K562 (cell line): ENCODE measurements at regions not wholly inside any gene's neighbourhood (a gene's known extent, or its start where the extent isn't known, plus 50 kb on each side); places are given as distances from the start of the nearest gene placed in this dataset.

Experiments
- ATAC-seq: fragments of 200-7000 bp; cut with Tn5 transposase; 3 replicates; pipeline ENCODE4 v1.9.1; 2020; ENCODE audit warnings: moderate library complexity
- BruUV-seq: library from RNA; stranded (reverse); fragments of 400-500 nt; replicated peaks from 2 replicates; lab custom pipeline; 2021; lab: Mats Ljungman, UMichigan
- CTCF ChIA-PET: fragments of 300-600 bp; formaldehyde crosslinking; extraction: SDS; loops from one replicate; lab custom pipeline; 2021; ENCODE audit warnings: low intra/inter-chr PET ratio; lab: Yijun Ruan, JAX
- POLR2A ChIA-PET: fragments of 300-600, 350-650 bp; sonication (Branson Sonifier 250); formaldehyde crosslinking; extraction: SDS; loops from one replicate; lab custom pipeline; 2021; ENCODE audit warnings: antibody characterized with exemption, inconsistent platforms; lab: Yijun Ruan, JAX
- DNase-seq, 4 experiments: peaks; one replicate each; pipeline versions ENCODE4 v3.0.0 to v3.0.0-alpha.2; 2011 to 2018; ENCODE audit warnings: low spot score in 3 of 4, mixed read lengths in 3 of 4; ENCODE audit errors: extremely low read depth in 1 of 4
- FAIRE-seq: peaks from 2 replicates; lab custom pipeline; 2011; peaks lifted over from hg19 to GRCh38; lab: Jason Lieb, UNC
- H2AFZ ChIP-seq: 2 replicates; pipeline ENCODE4 v1.6.0; 2011; ENCODE audit warnings: low read depth, low read length, control low read depth, inconsistent platforms
- H3K27ac ChIP-seq: fragments of 200-600 bp; 3 replicates; pipeline ENCODE4 v1.8.0; 2011; ENCODE audit warnings: low read depth, mild to moderate bottlenecking, control low read depth, inconsistent platforms, low read length, moderate library complexity, mixed read lengths; ENCODE audit errors: extremely low read depth
- H3K27me3 ChIP-seq, 2 experiments: fragments of 300-600 bp in 1 of 2; 2 replicates in 1 of 2; 3 replicates in 1 of 2; pipeline versions ENCODE4 v1.6.0 to v1.8.0; 2011; ENCODE audit warnings: inconsistent platforms in 2 of 2, low read length in 2 of 2, mild to moderate bottlenecking in 1 of 2, mixed read lengths in 1 of 2, moderate library complexity in 1 of 2; ENCODE audit not compliant: control insufficient read depth in 2 of 2, insufficient read depth in 2 of 2
- H3K36me3 ChIP-seq: fragments of 300-600 bp; 3 replicates; pipeline ENCODE4 v1.8.0; 2011; ENCODE audit warnings: mild to moderate bottlenecking, low read length, inconsistent platforms; ENCODE audit not compliant: control insufficient read depth, insufficient read depth
- H3K4me1 ChIP-seq, 2 experiments: fragments of 200-600 bp in 1 of 2; replicated peaks in 1 of 2; 2 replicates in 1 of 2; 3 replicates in 1 of 2; pipeline versions ENCODE4 v1.5.1 to v1.8.0; 2011; ENCODE audit warnings: inconsistent platforms in 2 of 2, low read length in 2 of 2, mild to moderate bottlenecking in 1 of 2, mixed read lengths in 1 of 2, moderate library complexity in 1 of 2; ENCODE audit not compliant: control insufficient read depth in 2 of 2, insufficient read depth in 2 of 2
- H3K4me2 ChIP-seq: 2 replicates; pipeline ENCODE4 v1.6.1; 2011; ENCODE audit warnings: low read length, control low read depth, inconsistent platforms, mixed read lengths; ENCODE audit not compliant: insufficient read depth
- H3K4me3 ChIP-seq: fragments of 200-600 bp; sonication (generic), shearing (Covaris generic); 2 replicates; pipeline ENCODE4 v1.5.1; 2016; ENCODE audit warnings: control low read depth, inconsistent platforms
- H3K79me2 ChIP-seq: fragments of 200-600 bp; 3 replicates; pipeline ENCODE4 v1.8.0; 2011; ENCODE audit warnings: low read length, inconsistent platforms; ENCODE audit not compliant: control insufficient read depth, insufficient read depth
- H3K9ac ChIP-seq, 2 experiments: 2 replicates each; pipeline versions ENCODE4 v1.6.0 to v1.6.1; 2011; ENCODE audit warnings: low read depth in 2 of 2, low read length in 2 of 2, control low read depth in 1 of 2, inconsistent platforms in 1 of 2, mild to moderate bottlenecking in 1 of 2, mixed read lengths in 1 of 2; ENCODE audit not compliant: insufficient read depth in 1 of 2
- H3K9me1 ChIP-seq: one replicate; pipeline ENCODE4 v1.6.0; 2011; ENCODE audit warnings: inconsistent platforms, mild to moderate bottlenecking, low read length, moderate library complexity; ENCODE audit not compliant: control insufficient read depth, insufficient read depth
- H3K9me3 ChIP-seq: replicated peaks from 2 replicates; pipeline ENCODE4 v1.5.1; 2011; ENCODE audit warnings: low read depth, low read length, inconsistent platforms; ENCODE audit not compliant: control insufficient read depth, insufficient read depth
- H4K20me1 ChIP-seq: replicated peaks from 2 replicates; pipeline ENCODE4 v1.6.1; 2011; ENCODE audit warnings: low read length, inconsistent platforms, mixed read lengths; ENCODE audit not compliant: control insufficient read depth, insufficient read depth
- BHLHE40 ChIP-seq: IDR thresholded peaks from 2 replicates; pipeline ENCODE4 v1.6.1; 2011; ENCODE audit warnings: low read length, improper control_type of control experiment
- BRD9 ChIP-seq: fragments of 450-650 bp; IDR thresholded peaks from 2 replicates; pipeline ENCODE4 v1.6.1; 2018; ENCODE audit warnings: low read depth; ENCODE audit not compliant: partially characterized antibody
- CHD2 ChIP-seq: IDR thresholded peaks from 2 replicates; pipeline ENCODE4 v1.6.1; 2011; ENCODE audit warnings: low read depth, low read length
- DMBX1 ChIP-seq: fragments of 250-450 bp; sonication (Bioruptor Pico); IDR thresholded peaks from 2 replicates; pipeline ENCODE4 v1.8.0; 2022; ENCODE audit warnings: inconsistent platforms, mild to moderate bottlenecking, moderate library complexity, borderline replicate concordance
- FOXA3 ChIP-seq, 2 experiments: fragments of 450-650 bp in 1 of 2; sonication (generic) in 1 of 2; formaldehyde crosslinking; IDR thresholded peaks in 1 of 2; conservative IDR thresholded peaks in 1 of 2; 2 replicates each; pipeline versions ENCODE4 v1.4.0 to v1.8.0; 2020 to 2022; ENCODE audit warnings: mild to moderate bottlenecking in 2 of 2, missing genetic modification reagents in 1 of 2
- FOXJ2 ChIP-seq: fragments of 200-800 bp; sonication (Bioruptor generic); IDR thresholded peaks from 2 replicates; pipeline ENCODE4 v1.6.1; 2016; ENCODE audit warnings: missing genetic modification characterization, missing compliant biosample characterization
- FOXK1 ChIP-seq: sonication (generic); formaldehyde crosslinking; IDR thresholded peaks from 2 replicates; pipeline ENCODE4 v1.8.0; 2022; ENCODE audit warnings: missing genetic modification reagents, mild to moderate bottlenecking, borderline replicate concordance
- GABPA ChIP-seq: fragments of 200-800 bp; sonication (Bioruptor generic); conservative IDR thresholded peaks from 2 replicates; pipeline ENCODE4 v1.6.1; 2016; ENCODE audit warnings: low read depth, missing genetic modification characterization, missing compliant biosample characterization
- GTF2A2 ChIP-seq: IDR thresholded peaks from 2 replicates; pipeline ENCODE4 v1.6.1; 2016; ENCODE audit warnings: mild to moderate bottlenecking, missing genetic modification characterization, missing compliant biosample characterization
- NBN ChIP-seq: fragments of 450-650 bp; IDR thresholded peaks from 2 replicates; pipeline ENCODE4 v1.6.1; 2016; ENCODE audit warnings: low read depth, mild to moderate bottlenecking
- RAD21 ChIP-seq, 2 experiments: fragments of 250-450 bp in 1 of 2; fragments of 450-650 bp in 1 of 2; sonication (Bioruptor Pico) in 1 of 2; formaldehyde crosslinking in 1 of 2; IDR thresholded peaks in 1 of 2; conservative IDR thresholded peaks in 1 of 2; 2 replicates each; pipeline versions ENCODE4 v1.4.0 to v1.8.0; 2020 to 2022; ENCODE audit warnings: mild to moderate bottlenecking in 2 of 2, moderate library complexity in 1 of 2
- WGBS: fragments of 100-300 bp; shearing (Covaris generic); methylation state at CpG from one replicate; pipeline ENCODE4 v1.1.6; 2016; ENCODE audit warnings: low coverage, mixed read lengths; ENCODE audit not compliant: insufficient coverage; ENCODE audit errors: missing lambda C conversion rate; 5-methylcytosine and 5-hydroxymethylcytosine counted together
- in situ Hi-C: fragments of 300-500 bp; cut with MboI; formaldehyde crosslinking; loops from 4 replicates; pipeline ENCODE4 v1.15.0; 2018; ENCODE audit warnings: inconsistent platforms, mixed read lengths
- intact Hi-C: fragments of 100-400 bp; cut with micrococcal nuclease; formaldehyde crosslinking; loops from 2 replicates; pipeline ENCODE4 v1.14.2; 2022
- TF ChIP-seq, protein P1 (sequence below), 2 experiments: IDR thresholded peaks in 1 of 2; conservative IDR thresholded peaks in 1 of 2; 2 replicates each; pipeline ENCODE4 v1.6.1; 2016; ENCODE audit warnings: low read depth in 2 of 2, mild to moderate bottlenecking in 1 of 2, missing compliant biosample characterization in 1 of 2, missing genetic modification characterization in 1 of 2, moderate library complexity in 1 of 2
- TF ChIP-seq, protein P2 (sequence below): IDR thresholded peaks from 2 replicates; pipeline ENCODE4 v1.6.1; 2016; ENCODE audit warnings: missing genetic modification characterization, missing compliant biosample characterization
- TF ChIP-seq, protein P3 (sequence below): fragments of 450-650 bp; IDR thresholded peaks from one replicate; pipeline ENCODE4 v1.6.1; 2018; ENCODE audit warnings: mild to moderate bottlenecking, moderate library complexity; ENCODE audit not compliant: partially characterized antibody

- TF ChIP-seq, protein P1, sequence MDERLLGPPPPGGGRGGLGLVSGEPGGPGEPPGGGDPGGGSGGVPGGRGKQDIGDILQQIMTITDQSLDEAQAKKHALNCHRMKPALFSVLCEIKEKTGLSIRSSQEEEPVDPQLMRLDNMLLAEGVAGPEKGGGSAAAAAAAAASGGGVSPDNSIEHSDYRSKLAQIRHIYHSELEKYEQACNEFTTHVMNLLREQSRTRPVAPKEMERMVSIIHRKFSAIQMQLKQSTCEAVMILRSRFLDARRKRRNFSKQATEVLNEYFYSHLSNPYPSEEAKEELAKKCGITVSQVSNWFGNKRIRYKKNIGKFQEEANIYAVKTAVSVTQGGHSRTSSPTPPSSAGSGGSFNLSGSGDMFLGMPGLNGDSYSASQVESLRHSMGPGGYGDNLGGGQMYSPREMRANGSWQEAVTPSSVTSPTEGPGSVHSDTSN (CRISPR knock-in tag; IDR thresholded peaks at IDR 0.05; ENCODE audit: low read depth): no peak
- TF ChIP-seq, protein P1 (tag; conservative IDR thresholded peaks at IDR 0.05; ENCODE audit: low read depth): no peak
- no peak for TF ChIP-seq GABPA (tag)
Measured at GRCh38 chr5:61758711-61759110, 426.7 kb downstream of the ZSWIM6 start (continued).

DNA sequence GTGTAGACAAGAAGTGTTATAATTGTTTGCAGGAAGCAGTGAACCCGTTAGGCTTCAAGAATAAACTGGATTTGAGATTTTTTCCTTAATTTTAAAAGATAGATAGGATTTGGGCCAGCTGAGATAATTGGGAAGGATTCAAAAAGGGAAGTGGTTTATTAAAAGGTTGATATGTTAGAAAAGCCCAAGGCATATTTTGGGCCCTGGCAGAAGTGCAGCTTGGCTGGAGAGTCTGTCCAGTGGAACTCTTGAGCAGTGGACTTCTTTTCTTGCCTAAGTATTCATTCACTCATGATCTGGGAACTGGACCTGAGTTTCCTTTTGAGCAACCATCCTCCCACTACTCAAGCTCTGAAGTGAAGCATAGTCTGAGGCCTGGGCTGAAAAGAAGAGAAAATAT is 433.4 kb downstream of the ZSWIM6 start:
- WGBS: 0% methylated on average over 1 of the region's 1 CpG
- no peak overlapping the region for H3K4me3 ChIP-seq
- BruUV-seq: no TSS peak
- POLR2A ChIA-PET: no interaction called here
- no peaks in the 10 kb centered on the region for H3K4me1 ChIP-seq
- H3K27ac ChIP-seq: no peak overlapping the region
- DNase-seq (no peak), FAIRE-seq (no peak), ATAC-seq (no peak)
- no peaks in the 10 kb centered on the region for H3K9me1 ChIP-seq
- no peak overlapping the region for H3K9ac ChIP-seq
- intact Hi-C loops (no loop called here), in situ Hi-C loops (no loop called here)
- no peaks in the 10 kb centered on the region for H4K20me1 ChIP-seq
- no peaks in the 10 kb centered on the region for H3K79me2 ChIP-seq
- no peaks in the 10 kb centered on the region for H3K36me3 ChIP-seq
- no peaks in the 10 kb centered on the region for H3K9me3 ChIP-seq
- H3K27me3 ChIP-seq: no peaks in the 10 kb centered on the region
- H2AFZ ChIP-seq: no peak overlapping the region
- CTCF ChIA-PET: no interaction called here
- H3K4me2 ChIP-seq: no peak overlapping the region
- TF ChIP-seq GTF2A2 (tag) (no peak), NBN (no peak), RAD21 (CRISPR knock-in tag; conservative IDR thresholded peaks at IDR 0.05 in 1 of 2, IDR thresholded peaks at IDR 0.05 in 1 of 2) (no peak), FOXJ2 (no peak), FOXA3 (CRISPR knock-in tag; conservative IDR thresholded peaks at IDR 0.05 in 1 of 2, IDR thresholded peaks at IDR 0.05 in 1 of 2) (no peak), BHLHE40 (no peak), BRD9 (no peak), FOXK1 (no peak), DMBX1 (CRISPR knock-in tag) (no peak), CHD2 (no peak)
- TF ChIP-seq, protein P2, sequence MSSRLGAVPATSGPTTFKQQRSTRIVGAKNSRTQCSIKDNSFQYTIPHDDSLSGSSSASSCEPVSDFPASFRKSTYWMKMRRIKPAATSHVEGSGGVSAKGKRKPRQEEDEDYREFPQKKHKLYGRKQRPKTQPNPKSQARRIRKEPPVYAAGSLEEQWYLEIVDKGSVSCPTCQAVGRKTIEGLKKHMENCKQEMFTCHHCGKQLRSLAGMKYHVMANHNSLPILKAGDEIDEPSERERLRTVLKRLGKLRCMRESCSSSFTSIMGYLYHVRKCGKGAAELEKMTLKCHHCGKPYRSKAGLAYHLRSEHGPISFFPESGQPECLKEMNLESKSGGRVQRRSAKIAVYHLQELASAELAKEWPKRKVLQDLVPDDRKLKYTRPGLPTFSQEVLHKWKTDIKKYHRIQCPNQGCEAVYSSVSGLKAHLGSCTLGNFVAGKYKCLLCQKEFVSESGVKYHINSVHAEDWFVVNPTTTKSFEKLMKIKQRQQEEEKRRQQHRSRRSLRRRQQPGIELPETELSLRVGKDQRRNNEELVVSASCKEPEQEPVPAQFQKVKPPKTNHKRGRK (tag): no peak
- TF ChIP-seq, protein P3, sequence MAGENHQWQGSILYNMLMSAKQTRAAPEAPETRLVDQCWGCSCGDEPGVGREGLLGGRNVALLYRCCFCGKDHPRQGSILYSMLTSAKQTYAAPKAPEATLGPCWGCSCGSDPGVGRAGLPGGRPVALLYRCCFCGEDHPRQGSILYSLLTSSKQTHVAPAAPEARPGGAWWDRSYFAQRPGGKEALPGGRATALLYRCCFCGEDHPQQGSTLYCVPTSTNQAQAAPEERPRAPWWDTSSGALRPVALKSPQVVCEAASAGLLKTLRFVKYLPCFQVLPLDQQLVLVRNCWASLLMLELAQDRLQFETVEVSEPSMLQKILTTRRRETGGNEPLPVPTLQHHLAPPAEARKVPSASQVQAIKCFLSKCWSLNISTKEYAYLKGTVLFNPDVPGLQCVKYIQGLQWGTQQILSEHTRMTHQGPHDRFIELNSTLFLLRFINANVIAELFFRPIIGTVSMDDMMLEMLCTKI: no peak
